GM19397 (cell line): ENCODE measurements at regions not wholly inside any gene's neighbourhood (a gene's known extent, or its start where the extent isn't known, plus 50 kb on each side); places are given as distances from the start of the nearest gene placed in this dataset.
"Not testable (repeated sequence)": the region's sequence is repeated elsewhere in the genome, so short reads cannot be mapped to it uniquely, and the experiment has no call there.

ENCODE experiments used
- ATAC-seq: cut with Tn5 transposase; IDR thresholded peaks from one replicate; pipeline ENCODE4 v1.9.1; 2021; ENCODE audit warnings: mild to moderate bottlenecking, moderate library complexity; ENCODE audit not compliant: unreplicated experiment

DNA sequence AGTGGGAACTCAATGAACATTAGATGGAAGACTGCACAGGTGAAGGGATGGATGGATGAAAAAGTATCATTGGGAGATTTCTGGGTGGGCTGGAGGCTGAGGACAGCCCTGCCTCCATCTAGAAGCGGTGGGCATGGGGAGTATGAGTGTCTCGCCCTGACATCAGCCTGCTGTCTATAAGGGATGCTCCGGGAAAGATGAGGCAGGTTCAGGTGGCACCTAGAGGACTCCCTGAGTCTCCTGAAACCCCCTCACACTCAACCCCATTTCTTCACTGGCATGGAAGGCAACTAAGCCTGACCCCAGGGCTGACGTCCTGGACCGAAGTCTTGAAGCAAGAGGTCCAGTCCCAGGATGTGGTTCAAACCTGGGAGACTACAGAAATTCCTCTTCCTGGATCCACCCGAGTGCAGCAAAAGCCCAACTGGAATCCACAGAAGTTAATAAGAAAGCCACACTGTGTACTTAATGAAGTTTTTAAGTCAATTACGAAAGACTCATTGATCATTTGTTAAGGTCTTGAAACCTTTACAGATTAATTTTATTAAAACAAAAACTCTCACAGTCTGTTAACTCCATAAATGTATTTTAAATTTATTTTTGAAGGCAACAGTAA, 238.8 kb downstream of the EMX2 start:
- no peak for ATAC-seq

DNA sequence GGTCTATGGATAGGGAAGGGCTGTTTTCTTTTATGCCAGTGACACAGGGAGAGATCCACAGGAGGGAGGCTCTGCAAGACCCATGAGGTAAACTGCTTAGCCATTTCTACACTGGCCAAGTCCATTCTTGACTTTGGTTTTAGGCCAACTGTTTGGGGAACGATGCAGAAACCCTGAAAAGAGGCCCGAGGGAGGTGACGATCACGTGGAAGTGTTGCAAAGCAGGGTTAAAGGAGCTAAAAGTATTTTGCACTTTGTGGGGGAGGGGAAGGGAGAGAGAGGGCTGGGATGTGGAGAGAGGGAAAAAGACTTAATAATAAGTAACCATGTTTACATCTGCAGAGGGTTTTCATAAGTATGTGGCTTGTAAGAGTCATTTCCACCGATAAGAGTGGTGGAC, 239.7 kb downstream of the EMX2 start:
- ATAC-seq: no peak

DNA sequence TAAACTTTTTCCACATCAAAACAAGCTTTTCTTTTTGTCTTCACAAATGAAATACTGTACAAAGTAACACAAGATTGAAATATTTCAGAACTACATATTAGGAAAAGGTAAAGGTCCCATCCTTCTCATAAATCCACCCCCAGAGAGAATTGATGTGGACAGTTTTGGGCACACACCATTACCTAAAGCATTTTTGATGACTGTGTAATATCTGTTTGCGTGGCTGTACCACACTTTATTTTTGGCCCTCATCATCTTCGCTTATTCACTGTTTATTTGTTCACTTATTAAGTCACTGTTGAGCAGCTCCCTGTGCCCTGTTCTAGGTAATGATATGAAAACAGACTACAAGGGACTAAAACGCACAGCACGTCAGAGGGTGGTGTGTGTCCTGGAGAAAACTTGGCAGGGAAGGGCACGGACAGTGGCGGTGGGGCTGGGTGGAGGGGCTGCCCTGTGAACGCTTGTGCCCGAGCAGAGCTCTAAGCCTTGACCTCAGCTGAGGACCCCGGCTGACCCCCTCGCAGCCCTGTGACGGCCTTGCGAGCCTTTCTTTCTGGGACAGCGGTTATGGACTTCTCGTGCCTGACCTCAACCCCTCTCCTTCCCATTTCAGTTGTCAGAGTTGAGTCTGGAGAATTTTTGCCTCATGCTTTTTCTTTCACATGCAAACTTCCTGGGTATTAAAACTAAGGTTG, 241.3 kb downstream of the EMX2 start:
- no peak for ATAC-seq

DNA sequence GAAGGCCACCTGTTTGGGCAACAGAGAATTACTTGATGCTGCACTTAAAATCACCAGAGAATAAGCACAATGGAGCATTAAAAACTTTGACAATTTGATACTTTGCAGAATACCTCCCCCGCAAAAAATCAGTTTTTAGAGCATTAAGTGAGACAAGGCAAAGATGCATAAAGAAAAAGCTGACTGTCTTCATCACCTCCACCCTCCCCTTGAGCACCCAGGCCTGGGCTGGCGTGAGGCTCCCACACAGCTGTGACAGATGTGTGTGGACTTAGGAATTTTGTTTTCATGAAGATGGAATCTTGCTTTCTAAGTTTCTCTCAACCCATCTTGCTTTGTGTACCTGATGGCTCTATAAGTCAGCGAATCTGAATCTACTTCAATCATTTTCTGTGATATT, 242.2 kb downstream of the EMX2 start:
- no peak for ATAC-seq

DNA sequence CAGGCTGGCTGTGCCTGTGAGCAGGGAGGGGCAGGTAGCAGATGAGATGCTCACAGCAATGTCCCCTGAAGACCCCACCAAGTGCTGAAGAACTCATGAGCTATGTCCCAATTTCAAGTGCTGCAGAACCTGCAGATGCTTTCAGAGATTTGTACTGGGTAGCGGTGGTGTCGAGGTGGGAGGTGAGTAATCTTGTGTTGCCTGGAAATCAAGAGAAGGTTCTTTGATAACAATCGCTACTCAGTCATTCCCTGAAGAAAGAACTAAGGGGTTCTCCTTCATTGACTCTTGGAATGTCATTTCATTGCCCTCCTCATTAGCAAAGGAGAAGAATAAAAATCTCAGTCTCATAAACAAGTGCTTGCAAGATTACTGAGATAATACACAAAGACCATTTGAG, 246.4 kb downstream of the EMX2 start:
- ATAC-seq: no peak

DNA sequence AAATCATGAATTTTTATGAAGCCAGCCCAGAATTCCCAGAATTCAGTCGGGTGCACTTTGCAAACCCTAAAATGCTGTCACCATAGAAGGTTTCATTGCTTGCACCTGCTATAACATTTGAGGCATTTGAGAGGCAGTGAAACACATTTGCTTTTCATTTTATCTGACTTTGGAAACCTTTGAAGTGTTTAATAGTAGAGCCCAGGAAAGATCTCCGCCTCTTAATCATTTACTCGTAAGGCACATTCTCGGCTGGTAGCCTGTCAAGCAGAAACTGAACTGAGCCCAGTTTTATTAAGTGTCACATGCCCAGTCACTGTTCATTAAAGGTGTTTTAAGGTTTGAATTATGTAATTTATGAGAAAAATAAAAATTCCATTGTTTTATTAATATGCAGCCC, 247.6 kb downstream of the EMX2 start:
- ATAC-seq: no peak

DNA sequence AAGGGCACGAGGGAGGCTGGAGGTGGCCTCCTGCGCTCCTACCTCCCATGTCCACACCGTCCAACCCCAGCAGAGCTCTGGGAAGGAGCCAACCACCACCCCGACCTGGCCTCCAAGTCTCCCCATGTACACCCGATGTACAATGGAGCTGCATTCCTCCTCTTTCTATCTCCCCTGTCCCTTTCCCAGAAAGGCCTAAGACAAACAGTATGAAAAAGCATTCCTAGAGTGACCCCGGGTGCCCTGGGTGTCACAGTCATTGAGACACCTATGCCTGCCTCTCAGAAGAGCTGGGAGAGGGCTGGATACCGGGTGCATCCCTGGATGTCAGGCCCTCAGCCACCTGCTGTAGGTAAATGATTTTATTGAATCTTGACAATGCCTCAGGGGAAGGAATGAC, 248.1 kb downstream of the EMX2 start:
- no peak for ATAC-seq

DNA sequence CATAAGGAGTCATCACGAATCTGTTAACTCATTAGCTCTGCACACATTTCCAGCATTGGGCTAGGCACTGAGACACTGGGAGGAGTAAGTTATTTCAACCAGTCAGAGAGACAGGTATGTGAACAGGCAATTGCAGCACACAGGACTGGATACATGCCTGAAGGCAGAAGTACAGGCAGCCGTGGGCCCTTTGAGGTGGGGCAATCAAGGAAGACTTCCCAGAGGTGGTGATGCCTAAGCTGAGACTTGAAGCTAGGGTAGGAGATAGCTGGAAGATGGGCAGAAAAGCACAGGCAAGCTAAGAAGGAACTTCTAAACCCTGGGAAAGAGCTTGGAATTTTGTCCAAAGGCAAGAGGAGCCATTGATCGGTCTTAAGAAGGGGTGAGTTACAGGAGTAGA, 249.7 kb downstream of the EMX2 start:
- no peak for ATAC-seq

DNA sequence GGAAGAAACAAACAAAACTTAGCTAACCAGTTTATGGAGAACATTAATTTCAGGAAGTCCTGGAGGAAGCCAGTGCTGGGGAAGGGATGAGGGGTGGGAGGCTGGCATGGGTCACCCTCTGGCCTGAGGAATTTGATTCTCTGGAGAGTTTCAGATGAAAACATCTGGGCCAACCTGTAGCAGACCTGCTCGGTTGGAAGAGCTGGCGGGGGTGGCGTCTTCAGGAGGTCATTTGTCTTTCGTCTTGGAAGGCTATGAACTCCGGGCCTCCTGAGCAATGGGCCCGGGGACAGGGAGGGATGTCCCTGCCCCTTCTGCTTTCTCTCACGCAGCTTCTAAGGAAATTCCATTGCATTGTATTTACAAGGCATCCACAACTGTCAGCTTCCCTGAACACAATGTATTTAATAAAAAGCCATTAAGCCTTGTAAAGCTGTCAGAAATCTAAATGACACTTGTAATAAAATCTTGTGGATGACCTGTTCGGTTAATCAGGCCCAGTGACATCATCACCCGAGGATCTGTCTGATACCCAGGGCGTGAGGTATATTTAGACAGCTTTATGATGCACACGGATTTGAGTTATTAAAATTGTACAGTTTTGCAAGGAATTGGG, 250.5 kb downstream of the RAB11FIP2 start:
- no peak for ATAC-seq

DNA sequence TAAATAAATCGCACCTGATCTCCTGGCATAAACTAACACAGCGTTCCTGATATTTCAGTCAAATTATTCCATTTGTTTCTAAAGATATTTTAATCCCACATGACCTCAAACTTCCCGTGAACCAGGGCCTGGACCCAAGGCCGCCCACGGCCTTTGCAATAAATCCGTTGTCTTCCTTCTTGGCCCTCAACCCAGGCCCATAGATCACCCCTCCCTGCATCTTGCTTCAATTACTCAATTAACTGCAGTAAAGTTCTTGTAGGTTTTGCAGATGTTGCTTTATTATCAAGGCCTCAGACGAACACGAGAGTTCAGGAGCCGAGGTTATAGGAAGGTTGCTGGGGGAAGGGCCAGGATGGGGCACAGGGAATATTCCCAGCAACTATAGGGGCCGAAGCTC, 249.4 kb downstream of the RAB11FIP2 start:
- ATAC-seq: no peak

DNA sequence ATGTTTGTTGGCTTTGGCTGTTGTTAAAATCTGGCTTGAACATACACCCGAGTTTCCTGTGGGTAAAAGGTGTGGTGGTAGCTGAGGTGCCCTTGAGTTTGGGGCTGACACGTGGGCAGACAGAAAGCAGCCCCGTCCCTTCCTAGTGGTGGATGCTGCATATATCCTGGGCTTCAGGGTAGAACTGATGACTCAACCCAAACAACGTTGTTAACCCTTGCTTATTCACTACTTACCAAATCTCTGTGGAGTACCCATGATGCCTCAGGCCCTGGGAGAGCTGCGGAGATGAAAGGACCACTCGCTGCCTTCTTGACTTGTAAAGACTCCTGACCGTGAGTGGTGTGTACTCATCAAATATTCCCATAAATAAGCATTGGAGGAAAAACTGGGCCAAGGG, 245.1 kb downstream of the RAB11FIP2 start:
- no peak for ATAC-seq

DNA sequence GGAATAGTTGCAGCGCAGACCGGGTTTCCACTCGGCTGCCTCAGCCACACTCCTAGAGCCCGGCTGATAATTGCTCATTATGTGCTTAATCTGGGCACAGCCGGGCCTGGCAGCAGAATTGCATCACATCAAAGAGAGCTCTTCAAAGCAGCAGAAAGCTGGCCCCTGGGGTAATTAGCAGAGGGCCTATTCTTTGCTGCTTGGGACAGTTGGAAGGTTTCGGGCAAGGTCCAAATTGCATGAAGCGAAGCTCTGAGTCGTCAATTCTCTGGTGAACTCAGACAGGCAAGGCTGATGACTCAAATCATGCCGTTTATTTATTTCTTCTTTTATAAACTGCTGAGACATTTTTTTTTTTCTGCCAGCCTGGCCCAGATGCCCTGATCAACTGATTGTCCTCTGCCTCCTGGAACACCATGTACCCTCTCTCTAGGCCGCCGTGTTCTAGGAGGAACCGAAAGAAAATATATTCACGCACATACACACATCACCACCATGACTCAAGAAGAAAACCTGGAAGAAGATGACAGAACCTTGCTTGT, 242.2 kb downstream of the RAB11FIP2 start:
- no peak for ATAC-seq

DNA sequence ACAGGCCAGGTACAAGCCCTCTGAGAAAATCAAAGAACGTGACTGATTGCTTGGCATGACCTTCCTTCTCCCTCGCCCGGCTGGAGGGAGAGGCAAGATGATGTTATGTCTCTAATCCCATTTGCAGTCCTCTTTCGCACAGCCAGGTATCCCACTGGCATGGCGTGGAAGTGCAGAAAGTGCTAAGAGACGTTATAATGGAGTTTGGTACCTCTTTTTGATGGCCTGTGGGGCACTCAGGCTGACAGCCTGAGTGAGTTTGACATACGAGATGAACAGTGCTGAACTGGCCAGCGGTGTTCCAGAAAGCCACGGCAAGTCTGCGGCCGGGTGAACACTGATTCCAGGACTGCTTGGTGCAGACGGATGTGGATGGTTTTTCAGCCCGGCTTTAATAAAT, 241.6 kb downstream of the RAB11FIP2 start:
- ATAC-seq: no peak

DNA sequence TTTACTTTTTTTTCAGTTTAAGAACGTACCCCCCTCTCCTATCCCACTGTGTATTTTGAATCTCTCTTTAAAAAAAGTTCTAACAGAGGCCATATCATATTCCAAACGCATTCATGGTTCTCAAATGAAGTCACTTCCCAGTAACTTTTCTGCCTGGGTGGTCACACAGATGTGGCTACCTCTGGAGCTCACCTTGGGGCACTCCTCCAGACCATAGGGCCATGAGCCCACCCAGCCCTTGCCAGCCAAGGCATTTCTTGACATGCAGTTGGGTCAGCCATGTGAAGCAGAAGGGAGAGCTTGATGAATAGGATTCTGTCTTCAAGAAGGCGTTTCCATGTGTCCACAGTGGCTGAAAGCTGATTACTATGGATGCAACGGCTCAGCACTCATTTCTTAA, 239.3 kb downstream of the RAB11FIP2 start:
- no peak for ATAC-seq

DNA sequence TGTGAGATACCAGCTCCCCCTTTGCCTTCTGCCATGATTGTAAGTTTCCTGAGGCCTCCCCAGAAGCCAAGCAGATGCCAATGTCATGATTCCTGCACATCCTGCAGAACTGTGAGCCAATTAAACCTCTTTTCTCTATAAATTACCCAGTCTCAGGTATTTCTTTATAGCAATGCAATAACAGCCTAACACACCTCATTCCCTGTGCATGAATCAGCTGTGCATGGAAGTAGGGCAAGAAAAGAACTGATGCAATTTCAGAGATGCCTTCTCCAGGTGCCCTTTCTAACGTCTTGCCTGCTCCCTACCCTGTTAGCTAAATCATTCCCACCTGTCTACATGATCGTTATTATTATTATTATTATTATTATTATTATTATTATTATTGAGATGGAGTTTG, 230.9 kb downstream of the RAB11FIP2 start:
- ATAC-seq: not testable (repeated sequence)

DNA sequence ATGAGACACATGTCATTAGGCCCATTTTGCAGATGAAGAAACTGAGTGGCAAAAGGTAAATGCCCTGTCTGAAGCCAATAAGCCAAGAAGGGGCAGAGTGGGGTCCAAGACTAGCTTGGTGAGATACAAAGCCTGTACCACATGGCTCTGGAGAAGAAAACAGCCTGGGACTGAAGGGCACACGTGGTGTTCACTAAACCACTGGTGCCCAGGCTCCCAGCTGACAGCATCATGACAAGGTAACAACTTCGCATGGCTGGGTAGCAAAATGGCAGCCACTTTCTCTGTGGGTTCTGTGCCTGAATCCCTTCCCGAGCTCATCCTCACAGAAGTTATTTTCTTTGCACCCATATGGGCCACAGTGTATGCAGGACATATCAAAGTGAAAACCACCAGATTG, 229.6 kb downstream of the RAB11FIP2 start:
- ATAC-seq: no peak

DNA sequence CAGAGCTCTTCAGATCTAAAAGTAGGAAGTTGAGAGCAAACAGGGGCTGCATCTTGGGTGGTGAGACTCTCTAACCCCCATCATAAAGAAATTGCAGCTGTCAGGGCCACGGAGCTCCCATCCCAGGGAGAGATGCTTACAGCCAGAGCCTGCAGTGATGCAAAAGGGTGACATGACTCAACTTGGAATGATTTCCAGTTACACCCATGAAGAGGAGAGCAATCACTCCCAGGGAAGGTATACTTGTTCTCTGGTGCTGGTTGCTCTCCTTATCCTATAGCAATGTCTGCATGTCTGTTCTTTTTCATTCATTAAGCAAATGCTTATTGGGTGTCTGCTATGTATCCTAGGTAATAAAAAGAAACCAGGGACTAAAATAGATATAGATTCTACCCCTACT, 228.0 kb downstream of the RAB11FIP2 start:
- no peak for ATAC-seq

DNA sequence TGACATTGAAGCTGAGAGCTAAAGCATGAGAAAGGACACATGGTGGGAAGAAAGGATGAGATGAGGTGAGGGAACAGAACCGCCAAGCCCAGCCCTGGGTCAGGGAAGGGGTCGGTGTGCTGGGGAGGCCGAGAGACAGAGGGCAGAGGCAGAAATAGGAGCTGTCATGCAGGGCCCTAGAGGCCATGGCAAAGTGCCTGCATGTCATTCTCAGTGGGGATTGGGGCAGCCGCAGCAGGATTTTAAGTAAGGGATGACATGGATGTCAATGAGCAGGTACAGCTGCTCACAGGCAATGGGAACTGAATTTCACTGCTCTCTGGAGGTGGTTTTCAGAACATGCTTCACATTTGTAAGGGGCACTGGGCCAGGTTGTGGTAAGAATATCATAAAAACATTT, 227.4 kb downstream of the RAB11FIP2 start:
- ATAC-seq: no peak

DNA sequence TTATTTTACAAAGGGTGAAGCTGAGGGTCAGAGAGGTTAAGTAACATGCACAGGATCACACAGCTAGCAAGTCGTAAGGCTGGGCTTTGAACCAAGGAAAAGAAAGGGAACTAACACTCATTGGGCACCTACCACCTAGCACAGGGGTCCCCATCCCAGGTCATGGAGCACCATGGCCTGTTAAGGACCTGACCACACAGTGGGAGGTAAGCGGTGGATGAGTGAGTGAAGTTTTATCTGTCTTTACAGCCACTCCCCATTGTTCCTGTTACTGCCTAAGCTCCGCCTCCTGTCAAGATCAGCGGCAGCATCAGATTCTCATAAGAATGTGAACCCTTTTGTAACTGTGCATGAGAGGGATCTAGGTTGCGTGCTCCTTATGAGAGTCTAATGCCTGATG, 222.8 kb downstream of the RAB11FIP2 start:
- no peak for ATAC-seq

DNA sequence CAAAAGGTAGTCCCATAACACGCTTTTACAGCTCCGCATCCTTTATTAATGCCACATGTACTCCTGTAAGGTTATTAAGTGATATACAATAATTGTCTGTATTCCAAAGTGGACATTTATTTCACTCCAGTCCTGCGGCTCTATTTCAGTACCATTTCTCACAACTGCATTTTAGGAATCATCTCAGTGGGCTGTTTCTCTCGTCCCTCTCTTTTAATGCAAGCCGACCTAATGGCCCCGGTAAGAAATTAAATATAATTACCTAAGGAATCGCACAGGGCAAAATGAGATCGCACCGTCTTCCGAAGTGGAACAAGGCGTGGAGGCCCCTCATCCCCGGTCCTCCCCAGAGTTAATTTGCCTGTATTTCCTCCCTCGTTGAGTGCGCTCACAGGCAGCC, 216.5 kb downstream of the RAB11FIP2 start:
- no peak for ATAC-seq

DNA sequence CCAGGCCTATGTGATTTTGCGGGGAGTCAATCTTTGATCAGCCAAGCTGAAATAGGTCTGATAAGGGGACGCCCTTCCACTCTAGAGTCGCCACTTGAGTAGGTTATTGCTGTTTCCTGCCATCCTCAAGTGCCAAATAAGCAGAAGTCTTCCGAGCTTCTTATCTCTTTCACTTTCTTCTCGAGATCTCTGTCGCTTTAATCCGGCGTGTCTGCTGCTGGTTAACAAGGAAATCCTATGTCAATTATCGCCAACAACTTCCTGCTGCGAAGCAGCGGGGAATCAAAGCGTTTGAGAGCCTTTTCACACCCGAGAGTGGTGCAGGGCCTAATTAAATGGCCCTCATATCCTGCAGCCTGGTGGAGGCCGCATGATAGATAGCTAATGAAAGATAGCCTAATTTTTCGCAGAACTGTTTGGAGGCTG, 215.9 kb downstream of the RAB11FIP2 start:
- ATAC-seq: no peak
